GM23338 (cell line): ENCODE measurements at regions not wholly inside any gene's neighbourhood (a gene's known extent, or its start where the extent isn't known, plus 50 kb on each side); places are given as distances from the start of the nearest gene placed in this dataset.

Experiments used
- ATAC-seq: fragments of 200-7000 bp; cut with Tn5 transposase; 3 replicates; pipeline ENCODE4 v1.9.1; 2020
- DNase-seq: peaks from one replicate; pipeline ENCODE4 v3.0.0-alpha.2; 2015; ENCODE audit warnings: low spot score
- H2AFZ ChIP-seq: fragments of 200-600 bp; sonication (generic); 2 replicates; pipeline ENCODE4 v1.8.0; 2016; ENCODE audit warnings: antibody characterized with exemption, mild to moderate bottlenecking, moderate library complexity
- H3F3A ChIP-seq: fragments of 200-600 bp; sonication (generic); replicated peaks from 2 replicates; pipeline ENCODE4 v1.8.0; 2017; ENCODE audit warnings: antibody characterized with exemption, mixed run types, low read depth
- H3K27ac ChIP-seq: fragments of 200-600 bp; sonication (generic); 2 replicates; pipeline ENCODE4 v1.6.1; 2016; ENCODE audit warnings: low read depth
- H3K27me3 ChIP-seq: fragments of 200-600 bp; sonication (generic); 2 replicates; pipeline ENCODE4 v1.8.0; 2016; ENCODE audit warnings: mild to moderate bottlenecking, mixed run types, moderate library complexity; ENCODE audit not compliant: insufficient read depth
- H3K36me3 ChIP-seq: fragments of 200-600 bp; sonication (generic); 2 replicates; pipeline ENCODE4 v1.8.0; 2016; ENCODE audit warnings: mild to moderate bottlenecking; ENCODE audit not compliant: insufficient read depth
- H3K4me1 ChIP-seq: fragments of 200-600 bp; sonication (generic); 2 replicates; pipeline ENCODE4 v1.8.0; 2016; ENCODE audit warnings: mild to moderate bottlenecking, moderate library complexity; ENCODE audit not compliant: insufficient read depth
- H3K4me2 ChIP-seq: fragments of 200-600 bp; sonication (generic); 2 replicates; pipeline ENCODE4 v1.7.1; 2017; ENCODE audit warnings: mixed run types
- H3K4me3 ChIP-seq: fragments of 200-600 bp; sonication (generic); 2 replicates; pipeline ENCODE4 v1.6.1; 2016; ENCODE audit warnings: mixed run types
- H3K79me2 ChIP-seq: fragments of 200-600 bp; sonication (generic); replicated peaks from 2 replicates; pipeline ENCODE4 v1.8.0; 2017; ENCODE audit warnings: mild to moderate bottlenecking; ENCODE audit not compliant: insufficient read depth
- H3K9me2 ChIP-seq: fragments of 200-600 bp; sonication (generic); 2 replicates; pipeline ENCODE4 v1.8.0; 2017; ENCODE audit not compliant: insufficient read depth
- H4K20me1 ChIP-seq: fragments of 200-600 bp; sonication (generic); replicated peaks from 2 replicates; pipeline ENCODE4 v1.8.0; 2017; ENCODE audit warnings: mild to moderate bottlenecking; ENCODE audit not compliant: insufficient read depth
- H3K27ac Mint-ChIP-seq: 2 replicates; pipeline ENCODE4 v1.8.0; 2020; ENCODE audit warnings: inconsistent platforms, mild to moderate bottlenecking, moderate library complexity, mixed read lengths
- H3K27me3 Mint-ChIP-seq: 3 replicates; pipeline ENCODE4 v1.8.0; 2022; ENCODE audit warnings: low read depth, mild to moderate bottlenecking, moderate library complexity, mixed read lengths, inconsistent platforms; ENCODE audit not compliant: insufficient read depth, poor library complexity
- H3K36me3 Mint-ChIP-seq: 3 replicates; pipeline ENCODE4 v1.8.0; 2021; ENCODE audit warnings: low read depth, mild to moderate bottlenecking, inconsistent platforms, moderate library complexity, mixed read lengths
- H3K4me1 Mint-ChIP-seq: 3 replicates; pipeline ENCODE4 v1.8.0; 2020; ENCODE audit warnings: mild to moderate bottlenecking, inconsistent platforms, mixed read lengths
- H3K4me3 Mint-ChIP-seq: 3 replicates; pipeline ENCODE4 v1.8.0; 2021; ENCODE audit warnings: moderate library complexity, mild to moderate bottlenecking, inconsistent platforms, mixed read lengths
- H3K9me3 Mint-ChIP-seq: 3 replicates; pipeline ENCODE4 v1.8.0; 2020; ENCODE audit warnings: moderate library complexity, mild to moderate bottlenecking, inconsistent platforms, mixed read lengths
- CREB1 ChIP-seq: fragments of 250-450 bp; sonication (Bioruptor Pico); IDR thresholded peaks from 2 replicates; pipeline ENCODE4 v1.5.0; 2020; ENCODE audit warnings: low read depth, mild to moderate bottlenecking, moderate library complexity
- ETS1 ChIP-seq: IDR thresholded peaks from 2 replicates; pipeline ENCODE4 v1.6.1; 2016; ENCODE audit warnings: antibody characterized with exemption
- EZH2 ChIP-seq: fragments of 200-600 bp; sonication (generic); IDR thresholded peaks from one replicate; pipeline ENCODE4 v1.8.0; 2017; ENCODE audit warnings: antibody characterized with exemption, mild to moderate bottlenecking, low read depth; ENCODE audit not compliant: unreplicated experiment
- EZH2phosphoT487 ChIP-seq: fragments of 200-600 bp; sonication (generic); IDR thresholded peaks from one replicate; pipeline ENCODE4 v1.8.1; 2018; ENCODE audit warnings: antibody characterized with exemption; ENCODE audit not compliant: unreplicated experiment
- JUNB ChIP-seq: IDR thresholded peaks from one replicate; pipeline ENCODE4 v1.6.1; 2016; ENCODE audit warnings: antibody characterized with exemption; ENCODE audit not compliant: unreplicated experiment
- NANOG ChIP-seq: IDR thresholded peaks from 2 replicates; pipeline ENCODE4 v1.6.1; 2016; ENCODE audit warnings: antibody characterized with exemption, borderline replicate concordance
- REST ChIP-seq: IDR thresholded peaks from one replicate; pipeline ENCODE4 v1.6.1; 2018; ENCODE audit warnings: antibody characterized with exemption; ENCODE audit not compliant: unreplicated experiment
- STAT1 ChIP-seq: IDR thresholded peaks from one replicate; pipeline ENCODE4 v1.6.1; 2016; ENCODE audit warnings: antibody characterized with exemption; ENCODE audit not compliant: unreplicated experiment
- ZNF114 ChIP-seq: fragments of 250-450 bp; sonication (Bioruptor Pico); IDR thresholded peaks from 2 replicates; pipeline ENCODE4 v1.5.0; 2020; ENCODE audit warnings: mild to moderate bottlenecking, moderate library complexity
- ZNF462 ChIP-seq: fragments of 250-450 bp; sonication (Bioruptor Pico); IDR thresholded peaks from 2 replicates; pipeline ENCODE4 v1.5.0; 2020; ENCODE audit warnings: mild to moderate bottlenecking, moderate library complexity

- ATAC-seq (no peak), DNase-seq (no peak)
- Mint-ChIP-seq H3K4me1 (peaks cover 7% of the 10 kb centered on the region; the same call in 2 of the 3 replicates), H3K4me3 (no peak overlapping the region), H3K36me3 (no peaks in the 10 kb centered on the region), H3K27me3 (no peaks in the 10 kb centered on the region), H3K9me3 (no peaks in the 10 kb centered on the region), H3K27ac (no peak overlapping the region)
- no peak overlapping the region for H3K4me2 ChIP-seq
- H3K36me3 ChIP-seq, result no peaks in the 10 kb centered on the region
- H3K79me2 ChIP-seq, result no peaks in the 10 kb centered on the region
- no peak overlapping the region for H3K4me3 ChIP-seq
- TF ChIP-seq STAT1, result no peak
- TF ChIP-seq CREB1 (CRISPR knock-in tag), result no peak
- TF ChIP-seq EZH2phosphoT487, result no peak
- no peak for TF ChIP-seq EZH2
- TF ChIP-seq JUNB, result no peak
- no peak for TF ChIP-seq ZNF462 (CRISPR knock-in tag)
- TF ChIP-seq NANOG, result no peak
- no peak for TF ChIP-seq ZNF114 (CRISPR knock-in tag)
- no peak for TF ChIP-seq REST
- no peak for TF ChIP-seq ETS1
- no peak overlapping the region for H2AFZ ChIP-seq
- H3F3A ChIP-seq, result no peaks in the 10 kb centered on the region
- H3K4me1 ChIP-seq, result peaks cover 5% of the 10 kb centered on the region; the same call in 1 of the 2 replicates
- H4K20me1 ChIP-seq, result no peaks in the 10 kb centered on the region
- H3K9me2 ChIP-seq, result no peaks in the 10 kb centered on the region
- no peak overlapping the region for H3K27ac ChIP-seq
- H3K27me3 ChIP-seq, result no peaks in the 10 kb centered on the region
Observed at GRCh38 chr5:41649659-41650058, 139.3 kb upstream of the PLCXD3 start.
